H1 (cell line): ENCODE measurements at regions not wholly inside any gene's neighbourhood (a gene's known extent, or its start where the extent isn't known, plus 50 kb on each side); places are given as distances from the start of the nearest gene placed in this dataset.

Experiments
- CTCF ChIA-PET: fragments of 300-600 bp; sonication (Branson Sonifier 250); formaldehyde crosslinking; loops from one replicate; lab custom pipeline; 2021; ENCODE audit not compliant: partially characterized antibody; lab: Charles Lee
- POLR2A ChIA-PET: fragments of 300-600 bp; sonication (Branson Sonifier 250); formaldehyde crosslinking; loops from one replicate; lab custom pipeline; 2021; ENCODE audit warnings: inconsistent platforms; ENCODE audit not compliant: partially characterized antibody; lab: Charles Lee
- DNase-seq, 2 experiments: peaks; one replicate each; pipeline versions ENCODE4 v3.0.0 to v3.0.0-alpha.2; 2010 to 2022; ENCODE audit warnings: low spot score in 2 of 2, low read depth in 1 of 2, mixed read lengths in 1 of 2
- FAIRE-seq: peaks from 2 replicates; lab custom pipeline; 2011; peaks lifted over from hg19 to GRCh38; lab: Jason Lieb, UNC
- H2AFZ ChIP-seq: 2 replicates; pipeline ENCODE4 v1.8.1; 2012; ENCODE audit warnings: low read length, inconsistent platforms
- H2AK5ac ChIP-seq: 2 replicates; pipeline ENCODE4 v1.6.1; 2013; ENCODE audit warnings: low read depth, low read length
- H2BK120ac ChIP-seq: replicated peaks from 2 replicates; pipeline ENCODE3; 2013; ENCODE audit warnings: low read depth, low read length, inconsistent platforms
- H2BK12ac ChIP-seq: 2 replicates; pipeline ENCODE4 v1.6.1; 2013; ENCODE audit warnings: low read depth, low read length
- H2BK15ac ChIP-seq: 2 replicates; pipeline ENCODE4 v1.6.1; 2013; ENCODE audit warnings: low read length
- H2BK20ac ChIP-seq: 2 replicates; pipeline ENCODE4 v1.6.1; 2013; ENCODE audit warnings: low read length
- H2BK5ac ChIP-seq: 2 replicates; pipeline ENCODE4 v1.6.1; 2013; ENCODE audit warnings: low read depth, low read length
- H3K14ac ChIP-seq: 2 replicates; pipeline ENCODE4 v1.6.1; 2013; ENCODE audit warnings: inconsistent platforms; ENCODE audit not compliant: insufficient read length
- H3K18ac ChIP-seq: 2 replicates; pipeline ENCODE4 v1.6.1; 2013; ENCODE audit warnings: low read length; ENCODE audit errors: extremely low read depth
- H3K23ac ChIP-seq: 2 replicates; pipeline ENCODE4 v1.6.1; 2013; ENCODE audit warnings: inconsistent platforms; ENCODE audit not compliant: insufficient read length
- H3K23me2 ChIP-seq: 2 replicates; pipeline ENCODE4 v1.6.1; 2013; ENCODE audit warnings: low read depth, low read length
- H3K27ac ChIP-seq: 2 replicates; pipeline ENCODE4 v1.6.1; 2011; ENCODE audit warnings: low read depth, low read length, inconsistent platforms
- H3K27me3 ChIP-seq, 4 experiments: replicated peaks in 1 of 4; 1 replicate in 1 of 4; 2 replicates in 3 of 4; pipeline versions ENCODE4 v1.6.1 to v1.8.1; 2011 to 2013; ENCODE audit warnings: low read length in 3 of 4, mild to moderate bottlenecking in 3 of 4, inconsistent platforms in 2 of 4, mixed read lengths in 2 of 4, moderate library complexity in 1 of 4; ENCODE audit not compliant: control insufficient read depth in 3 of 4, insufficient read depth in 3 of 4; ENCODE audit errors: extremely low read depth in 1 of 4
- H3K36me3 ChIP-seq, 4 experiments: 2 replicates each; pipeline versions ENCODE4 v1.6.1 to v1.8.1; 2011 to 2013; ENCODE audit warnings: mild to moderate bottlenecking in 4 of 4, low read length in 3 of 4, moderate library complexity in 2 of 4, control low read depth in 1 of 4, inconsistent platforms in 1 of 4; ENCODE audit not compliant: insufficient read depth in 4 of 4, control insufficient read depth in 2 of 4
- H3K4ac ChIP-seq: replicated peaks from 2 replicates; pipeline ENCODE3; 2013; ENCODE audit warnings: low read length, low read depth, mixed read lengths, inconsistent platforms; ENCODE audit not compliant: insufficient read length
- H3K4me1 ChIP-seq, 4 experiments: replicated peaks in 1 of 4; 1 replicate in 1 of 4; 2 replicates in 3 of 4; pipeline versions ENCODE4 v1.6.1 to v1.8.1; 2011 to 2013; ENCODE audit warnings: low read length in 3 of 4, inconsistent platforms in 2 of 4, mixed read lengths in 1 of 4; ENCODE audit not compliant: insufficient read depth in 4 of 4, control insufficient read depth in 3 of 4
- H3K4me2 ChIP-seq, 2 experiments: 2 replicates each; pipeline versions ENCODE4 v1.6.1 to v1.8.1; 2011 to 2013; ENCODE audit warnings: low read depth in 2 of 2, low read length in 2 of 2, control low read depth in 1 of 2, inconsistent platforms in 1 of 2, mild to moderate bottlenecking in 1 of 2; ENCODE audit not compliant: insufficient read depth in 1 of 2
- H3K4me3 ChIP-seq, 4 experiments: fragments of 200-600, 300-600 bp in 1 of 4; sonication (generic), shearing (Covaris generic), sonication (Bioruptor Twin) in 1 of 4; 2 replicates each; pipeline versions ENCODE4 v1.5.1 to v1.8.1; 2011 to 2016; ENCODE audit warnings: low read length in 4 of 4, low read depth in 3 of 4, control low read depth in 2 of 4, inconsistent platforms in 2 of 4, mild to moderate bottlenecking in 2 of 4, mixed read lengths in 1 of 4, moderate library complexity in 1 of 4; ENCODE audit not compliant: insufficient read depth in 2 of 4; ENCODE audit errors: extremely low read depth in 1 of 4
- H3K56ac ChIP-seq: replicated peaks from 2 replicates; pipeline ENCODE3; 2013; ENCODE audit warnings: low read depth, mild to moderate bottlenecking, mixed read lengths, low read length, inconsistent platforms; ENCODE audit not compliant: insufficient read length
- H3K79me1 ChIP-seq: 2 replicates; pipeline ENCODE4 v1.6.1; 2013; ENCODE audit warnings: low read depth, low read length, control low read depth
- H3K79me2 ChIP-seq, 2 experiments: 2 replicates each; pipeline versions ENCODE4 v1.6.1 to v1.8.1; 2012 to 2013; ENCODE audit warnings: low read length in 2 of 2, mild to moderate bottlenecking in 2 of 2, inconsistent platforms in 1 of 2; ENCODE audit not compliant: insufficient read depth in 2 of 2, control insufficient read depth in 1 of 2
- H3K9ac ChIP-seq, 4 experiments: replicated peaks in 1 of 4; 1 replicate in 1 of 4; 2 replicates in 3 of 4; pipeline versions ENCODE4 v1.6.1 to v1.8.1; 2011 to 2013; ENCODE audit warnings: low read depth in 3 of 4, low read length in 3 of 4, control low read depth in 2 of 4, mild to moderate bottlenecking in 2 of 4, moderate library complexity in 2 of 4, inconsistent platforms in 1 of 4; ENCODE audit errors: extremely low read depth in 1 of 4
- H3K9me3 ChIP-seq, 2 experiments: 2 replicates each; pipeline versions ENCODE4 v1.6.1 to v1.8.1; 2012 to 2013; ENCODE audit warnings: mild to moderate bottlenecking in 2 of 2, moderate library complexity in 2 of 2, control low read depth in 1 of 2, inconsistent platforms in 1 of 2, low read depth in 1 of 2, low read length in 1 of 2, mixed read lengths in 1 of 2; ENCODE audit not compliant: insufficient read depth in 2 of 2
- H4K20me1 ChIP-seq, 2 experiments: replicated peaks in 1 of 2; 2 replicates each; pipeline versions ENCODE3 to v1.8.1; 2011 to 2013; ENCODE audit warnings: inconsistent platforms in 2 of 2, low read length in 2 of 2, mild to moderate bottlenecking in 1 of 2; ENCODE audit not compliant: insufficient read depth in 2 of 2, control insufficient read depth in 1 of 2
- H4K5ac ChIP-seq: 2 replicates; pipeline ENCODE4 v1.6.1; 2013; ENCODE audit warnings: low read length, low read depth, mixed read lengths, inconsistent platforms; ENCODE audit not compliant: insufficient read length
- H4K8ac ChIP-seq: 2 replicates; pipeline ENCODE4 v1.8.0; 2013; ENCODE audit warnings: mild to moderate bottlenecking, moderate library complexity, low read length, inconsistent platforms; ENCODE audit not compliant: insufficient read depth; ENCODE audit errors: extremely low read depth
- H4K91ac ChIP-seq: replicated peaks from 2 replicates; pipeline ENCODE3; 2013; ENCODE audit warnings: low read length, mixed read lengths, inconsistent platforms; ENCODE audit not compliant: insufficient read length
- BCL11A ChIP-seq, 2 experiments: IDR thresholded peaks; one replicate each; pipeline ENCODE4 v1.6.1; 2011; ENCODE audit warnings: low read depth in 2 of 2, low read length in 2 of 2, mild to moderate bottlenecking in 2 of 2
- CBX5 ChIP-seq: fragments of 300-800, 300-1000 bp; sonication (generic); IDR thresholded peaks from 2 replicates; pipeline ENCODE4 v1.7.1; 2016; ENCODE audit warnings: antibody characterized with exemption, low read length, low read depth
- GABPA ChIP-seq: IDR thresholded peaks from 2 replicates; pipeline ENCODE4 v1.6.1; 2011; ENCODE audit warnings: mild to moderate bottlenecking, low read length, moderate library complexity, borderline replicate concordance; ENCODE audit not compliant: insufficient read depth
- KDM1A ChIP-seq: fragments of 200-600, 300-600 bp; sonication (generic); IDR thresholded peaks from 2 replicates; pipeline ENCODE4 v1.7.1; 2016; ENCODE audit warnings: mild to moderate bottlenecking, low read length, borderline replicate concordance
- NRF1 ChIP-seq: IDR thresholded peaks from 2 replicates; pipeline ENCODE4 v1.6.1; 2011; ENCODE audit warnings: mild to moderate bottlenecking, low read depth, low read length, improper control_type of control experiment
- SP4 ChIP-seq: IDR thresholded peaks from 2 replicates; pipeline ENCODE4 v1.6.1; 2012; ENCODE audit warnings: low read length, inconsistent platforms
- TAF1 ChIP-seq: IDR thresholded peaks from 2 replicates; pipeline ENCODE4 v1.6.1; 2011; ENCODE audit warnings: mild to moderate bottlenecking, low read depth, low read length

- Histone ChIP-seq H3K56ac (no peak overlapping the region), H2AFZ (no peak overlapping the region), H3K27ac (no peak overlapping the region), H3K4ac (no peak overlapping the region), H2BK5ac (no peak overlapping the region), H3K4me1 (no peaks in the 10 kb centered on the region), H3K14ac (no peak overlapping the region), H2BK12ac (no peak overlapping the region), H2BK20ac (no peak overlapping the region), H3K36me3 (no peaks in the 10 kb centered on the region), H2BK15ac (no peak overlapping the region), H2AK5ac (no peak overlapping the region), H4K8ac (no peak overlapping the region), H4K20me1 (no peaks in the 10 kb centered on the region), H3K9ac (no peak overlapping the region), H3K27me3 (no peaks in the 10 kb centered on the region), H4K5ac (no peak overlapping the region), H3K18ac (no peak overlapping the region), H2BK120ac (no peak overlapping the region), H4K91ac (no peak overlapping the region), H3K23ac (no peak overlapping the region), H3K4me3 (no peak overlapping the region), H3K9me3 (no peaks in the 10 kb centered on the region), H3K79me2 (no peaks in the 10 kb centered on the region), H3K79me1 (no peaks in the 10 kb centered on the region), H3K23me2 (no peaks in the 10 kb centered on the region), H3K4me2 (no peak overlapping the region)
- no peak for TF ChIP-seq CBX5
- no peak for TF ChIP-seq SP4
- no peak for TF ChIP-seq KDM1A
- TF ChIP-seq GABPA = no peak
- TF ChIP-seq BCL11A (IDR thresholded peaks at IDR 0.05; ENCODE audit: low read depth in 2 of 2, low read length in 2 of 2) = no peak
- TF ChIP-seq TAF1 = no peak
- no peak for TF ChIP-seq NRF1
- FAIRE-seq = no peak
- ChIA-PET CTCF (interaction anchor here (1.3 kb wide), 1 partner anchor 14 kb away, joined by 5 read pairs; no protein-coding TSS in a partner anchor), POLR2A (no interaction called here)
- no peak for DNase-seq
These were observed 388.2 kb downstream of the FAM170A start for GRCh38 chr5:120017513-120017912.
